HepG2 (cell line): ENCODE measurements at regions not wholly inside any gene's neighbourhood (a gene's known extent, or its start where the extent isn't known, plus 50 kb on each side); places are given as distances from the start of the nearest gene placed in this dataset.

Experiments
- ARNT2 ChIP-seq: sonication (generic); formaldehyde crosslinking; IDR thresholded peaks from 2 replicates; pipeline ENCODE4 v1.8.0; 2022; ENCODE audit warnings: mild to moderate bottlenecking, low read depth, missing genetic modification reagents, moderate library complexity
- CBX2 ChIP-seq, 2 experiments: fragments of 200-600 bp in 1 of 2; sonication (generic); formaldehyde crosslinking in 1 of 2; IDR thresholded peaks; 2 replicates each; pipeline versions ENCODE4 v1.7.0 to v1.8.1; 2018 to 2022; ENCODE audit warnings: low read depth in 2 of 2, low read length in 1 of 2, mild to moderate bottlenecking in 1 of 2, missing genetic modification reagents in 1 of 2
- EZH2 ChIP-seq: conservative IDR thresholded peaks from 2 replicates; pipeline ENCODE4 v1.6.1; 2012; ENCODE audit warnings: mild to moderate bottlenecking, low read depth, low read length, moderate library complexity
- FOXP4 ChIP-seq: sonication (generic); formaldehyde crosslinking; IDR thresholded peaks from 2 replicates; pipeline ENCODE4 v1.4.0; 2020; ENCODE audit warnings: missing genetic modification reagents
- GZF1 ChIP-seq: sonication (generic); formaldehyde crosslinking; IDR thresholded peaks from 2 replicates; pipeline ENCODE4 v1.5.1; 2020; ENCODE audit warnings: mild to moderate bottlenecking, missing genetic modification reagents
- IKZF4 ChIP-seq: sonication (generic); formaldehyde crosslinking; IDR thresholded peaks from 2 replicates; pipeline ENCODE4 v1.5.1; 2020; ENCODE audit warnings: borderline replicate concordance, mild to moderate bottlenecking, low read depth, missing genetic modification reagents; ENCODE audit errors: not compliant biosample characterization
- KAT2B ChIP-seq: fragments of 150-350 bp; IDR thresholded peaks from 2 replicates; pipeline ENCODE4 v1.6.1; 2014; ENCODE audit warnings: low read depth, low read length, borderline replicate concordance
- KDM6A ChIP-seq: IDR thresholded peaks from 2 replicates; pipeline ENCODE4 v1.6.1; 2016; ENCODE audit warnings: low read depth
- KLF16 ChIP-seq, 2 experiments: sonication (generic) in 1 of 2; formaldehyde crosslinking in 1 of 2; IDR thresholded peaks; 2 replicates each; pipeline versions ENCODE4 v1.6.1 to v1.8.0; 2016 to 2023; ENCODE audit warnings: missing genetic modification reagents in 2 of 2, missing compliant biosample characterization in 1 of 2
- MAFF ChIP-seq: IDR thresholded peaks from 2 replicates; pipeline ENCODE4 v1.6.1; 2011; ENCODE audit warnings: low read depth, low read length, improper control_type of control experiment
- MIXL1 ChIP-seq: IDR thresholded peaks from 2 replicates; pipeline ENCODE4 v1.6.1; 2016
- MYPOP ChIP-seq: sonication (generic); formaldehyde crosslinking; IDR thresholded peaks from 2 replicates; pipeline ENCODE4 v1.8.1; 2023; ENCODE audit warnings: mild to moderate bottlenecking, moderate library complexity, missing genetic modification reagents
- NFATC3 ChIP-seq: sonication (generic); formaldehyde crosslinking; IDR thresholded peaks from 2 replicates; pipeline ENCODE4 v1.5.1; 2020; ENCODE audit warnings: mild to moderate bottlenecking, missing genetic modification reagents
- NFRKB ChIP-seq: fragments of 450-650 bp; IDR thresholded peaks from 2 replicates; pipeline ENCODE4 v1.6.1; 2017
- NR2C2 ChIP-seq: sonication (generic); formaldehyde crosslinking; IDR thresholded peaks from 2 replicates; pipeline ENCODE4 v1.4.0; 2020; ENCODE audit warnings: missing genetic modification reagents, mild to moderate bottlenecking, moderate library complexity, borderline replicate concordance
- PTBP1 ChIP-seq: fragments of 200-400 bp; formaldehyde crosslinking; IDR thresholded peaks from 2 replicates; pipeline ENCODE4 v1.6.1; 2018; ENCODE audit warnings: low read length, low read depth; ENCODE audit not compliant: poor library complexity, severe bottlenecking
- RBM22 ChIP-seq: fragments of 200-400 bp; formaldehyde crosslinking; optimal IDR thresholded peaks from 2 replicates; pipeline ENCODE3; 2017; ENCODE audit warnings: mild to moderate bottlenecking, low read length, moderate library complexity
- RXRA ChIP-seq: sonication (generic); formaldehyde crosslinking; IDR thresholded peaks from 2 replicates; pipeline ENCODE4 v1.5.1; 2020; ENCODE audit warnings: missing genetic modification reagents
- TBP ChIP-seq: sonication (generic); formaldehyde crosslinking; IDR thresholded peaks from 2 replicates; pipeline ENCODE4 v1.5.0; 2020; ENCODE audit warnings: missing genetic modification reagents
- TERF1 ChIP-seq: sonication (generic); formaldehyde crosslinking; IDR thresholded peaks from 2 replicates; pipeline ENCODE4 v1.8.0; 2022; ENCODE audit warnings: mild to moderate bottlenecking, missing genetic modification reagents, moderate library complexity
- THAP7 ChIP-seq: sonication (generic); formaldehyde crosslinking; IDR thresholded peaks from 2 replicates; pipeline ENCODE4 v1.8.1; 2023; ENCODE audit warnings: mild to moderate bottlenecking, missing genetic modification reagents
- TP53 ChIP-seq: sonication (generic); formaldehyde crosslinking; conservative IDR thresholded peaks from 2 replicates; pipeline ENCODE4 v1.4.0; 2020; ENCODE audit warnings: missing genetic modification reagents
- U2AF1 ChIP-seq: fragments of 200-400 bp; formaldehyde crosslinking; optimal IDR thresholded peaks from 2 replicates; pipeline ENCODE3; 2017; ENCODE audit warnings: mild to moderate bottlenecking, low read depth, low read length
- ZNF33B ChIP-seq: sonication (generic); formaldehyde crosslinking; IDR thresholded peaks from 2 replicates; pipeline ENCODE4 v1.5.1; 2020; ENCODE audit warnings: mild to moderate bottlenecking, missing genetic modification reagents
- ZNF451 ChIP-seq: sonication (generic); formaldehyde crosslinking; IDR thresholded peaks from 2 replicates; pipeline ENCODE4 v1.5.0; 2020; ENCODE audit warnings: mild to moderate bottlenecking, missing genetic modification reagents
- ZNF557 ChIP-seq: sonication (generic); formaldehyde crosslinking; IDR thresholded peaks from 2 replicates; pipeline ENCODE4 v1.4.0; 2020; ENCODE audit warnings: missing genetic modification reagents
- ZNF747 ChIP-seq: sonication (generic); formaldehyde crosslinking; IDR thresholded peaks from 2 replicates; pipeline ENCODE4 v1.8.1; 2023; ENCODE audit warnings: missing genetic modification reagents, mild to moderate bottlenecking, borderline replicate concordance

GRCh38 chr16:86664522-86665318 is 86.4 kb downstream of the FOXL1 start (continued):
- TF ChIP-seq TP53 (CRISPR knock-in tag) = no peak
- TF ChIP-seq KLF16 (CRISPR knock-in tag; IDR thresholded peaks at IDR 0.05) = peak in 1 of 2 experiments; percentile 42; a peak in 1 of 4 replicates
- TF ChIP-seq KAT2B = no peak
- TF ChIP-seq FOXP4 (CRISPR knock-in tag) = 0 out of 2 replicates have a peak, but pooled peaks have one; percentile 21
- no peak for TF ChIP-seq RBM22
- no peak for TF ChIP-seq ARNT2 (CRISPR knock-in tag)
- TF ChIP-seq U2AF1 = no peak
- no peak for TF ChIP-seq ZNF557 (CRISPR knock-in tag)
- no peak for TF ChIP-seq THAP7 (CRISPR knock-in tag)
- no peak for TF ChIP-seq CBX2 (IDR thresholded peaks at IDR 0.05; ENCODE audit: low read depth, low read length)
- TF ChIP-seq CBX2 (CRISPR knock-in tag; IDR thresholded peaks at IDR 0.05; ENCODE audit: low read depth) = no peak
- TF ChIP-seq EZH2 = no peak
- TF ChIP-seq RXRA (CRISPR knock-in tag) = peak; percentile 72; the same call in 1 of the 2 replicates
- TF ChIP-seq KDM6A (CRISPR knock-in tag) = no peak
- TF ChIP-seq ZNF747 = no peak
- TF ChIP-seq NFRKB = no peak
- no peak for TF ChIP-seq GZF1 (CRISPR knock-in tag)
- peak; percentile 84 for TF ChIP-seq MAFF
- TF ChIP-seq PTBP1 = no peak
- TF ChIP-seq ZNF33B (CRISPR knock-in tag) = no peak
- no peak for TF ChIP-seq TBP
- TF ChIP-seq NFATC3 (CRISPR knock-in tag) = no peak
- no peak for TF ChIP-seq ZNF451 (CRISPR knock-in tag)
- peak; percentile 69 for TF ChIP-seq NR2C2 (CRISPR knock-in tag)
- TF ChIP-seq MYPOP (CRISPR knock-in tag) = no peak
- TF ChIP-seq TERF1 (CRISPR knock-in tag) = no peak
- TF ChIP-seq IKZF4 (CRISPR knock-in tag) = no peak
- no peak for TF ChIP-seq MIXL1 (CRISPR knock-in tag)
